H1 (cell line): ENCODE measurements at regions not wholly inside any gene's neighbourhood (a gene's known extent, or its start where the extent isn't known, plus 50 kb on each side); places are given as distances from the start of the nearest gene placed in this dataset.

ENCODE experiments used
- CTCF ChIA-PET: fragments of 300-600 bp; sonication (Branson Sonifier 250); formaldehyde crosslinking; loops from one replicate; lab custom pipeline; 2021; ENCODE audit not compliant: partially characterized antibody; lab: Charles Lee
- POLR2A ChIA-PET: fragments of 300-600 bp; sonication (Branson Sonifier 250); formaldehyde crosslinking; loops from one replicate; lab custom pipeline; 2021; ENCODE audit warnings: inconsistent platforms; ENCODE audit not compliant: partially characterized antibody; lab: Charles Lee
- DNase-seq, 2 experiments: peaks; one replicate each; pipeline versions ENCODE4 v3.0.0 to v3.0.0-alpha.2; 2010 to 2022; ENCODE audit warnings: low spot score in 2 of 2, low read depth in 1 of 2, mixed read lengths in 1 of 2
- FAIRE-seq: peaks from 2 replicates; lab custom pipeline; 2011; peaks lifted over from hg19 to GRCh38; lab: Jason Lieb, UNC
- H2AFZ ChIP-seq: 2 replicates; pipeline ENCODE4 v1.8.1; 2012; ENCODE audit warnings: low read length, inconsistent platforms
- H2AK5ac ChIP-seq: 2 replicates; pipeline ENCODE4 v1.6.1; 2013; ENCODE audit warnings: low read depth, low read length
- H2BK120ac ChIP-seq: replicated peaks from 2 replicates; pipeline ENCODE3; 2013; ENCODE audit warnings: low read depth, low read length, inconsistent platforms
- H2BK12ac ChIP-seq: 2 replicates; pipeline ENCODE4 v1.6.1; 2013; ENCODE audit warnings: low read depth, low read length
- H2BK15ac ChIP-seq: 2 replicates; pipeline ENCODE4 v1.6.1; 2013; ENCODE audit warnings: low read length
- H2BK20ac ChIP-seq: 2 replicates; pipeline ENCODE4 v1.6.1; 2013; ENCODE audit warnings: low read length
- H2BK5ac ChIP-seq: 2 replicates; pipeline ENCODE4 v1.6.1; 2013; ENCODE audit warnings: low read depth, low read length
- H3K14ac ChIP-seq: 2 replicates; pipeline ENCODE4 v1.6.1; 2013; ENCODE audit warnings: inconsistent platforms; ENCODE audit not compliant: insufficient read length
- H3K18ac ChIP-seq: 2 replicates; pipeline ENCODE4 v1.6.1; 2013; ENCODE audit warnings: low read length; ENCODE audit errors: extremely low read depth
- H3K23ac ChIP-seq: 2 replicates; pipeline ENCODE4 v1.6.1; 2013; ENCODE audit warnings: inconsistent platforms; ENCODE audit not compliant: insufficient read length
- H3K23me2 ChIP-seq: 2 replicates; pipeline ENCODE4 v1.6.1; 2013; ENCODE audit warnings: low read depth, low read length
- H3K27ac ChIP-seq: 2 replicates; pipeline ENCODE4 v1.6.1; 2011; ENCODE audit warnings: low read depth, low read length, inconsistent platforms
- H3K27me3 ChIP-seq, 4 experiments: replicated peaks in 1 of 4; 1 replicate in 1 of 4; 2 replicates in 3 of 4; pipeline versions ENCODE4 v1.6.1 to v1.8.1; 2011 to 2013; ENCODE audit warnings: low read length in 3 of 4, mild to moderate bottlenecking in 3 of 4, inconsistent platforms in 2 of 4, mixed read lengths in 2 of 4, moderate library complexity in 1 of 4; ENCODE audit not compliant: control insufficient read depth in 3 of 4, insufficient read depth in 3 of 4; ENCODE audit errors: extremely low read depth in 1 of 4
- H3K36me3 ChIP-seq, 4 experiments: 2 replicates each; pipeline versions ENCODE4 v1.6.1 to v1.8.1; 2011 to 2013; ENCODE audit warnings: mild to moderate bottlenecking in 4 of 4, low read length in 3 of 4, moderate library complexity in 2 of 4, control low read depth in 1 of 4, inconsistent platforms in 1 of 4; ENCODE audit not compliant: insufficient read depth in 4 of 4, control insufficient read depth in 2 of 4
- H3K4ac ChIP-seq: replicated peaks from 2 replicates; pipeline ENCODE3; 2013; ENCODE audit warnings: low read length, low read depth, mixed read lengths, inconsistent platforms; ENCODE audit not compliant: insufficient read length
- H3K4me1 ChIP-seq, 4 experiments: replicated peaks in 1 of 4; 1 replicate in 1 of 4; 2 replicates in 3 of 4; pipeline versions ENCODE4 v1.6.1 to v1.8.1; 2011 to 2013; ENCODE audit warnings: low read length in 3 of 4, inconsistent platforms in 2 of 4, mixed read lengths in 1 of 4; ENCODE audit not compliant: insufficient read depth in 4 of 4, control insufficient read depth in 3 of 4
- H3K4me2 ChIP-seq, 2 experiments: 2 replicates each; pipeline versions ENCODE4 v1.6.1 to v1.8.1; 2011 to 2013; ENCODE audit warnings: low read depth in 2 of 2, low read length in 2 of 2, control low read depth in 1 of 2, inconsistent platforms in 1 of 2, mild to moderate bottlenecking in 1 of 2; ENCODE audit not compliant: insufficient read depth in 1 of 2
- H3K4me3 ChIP-seq, 4 experiments: fragments of 200-600, 300-600 bp in 1 of 4; sonication (generic), shearing (Covaris generic), sonication (Bioruptor Twin) in 1 of 4; 2 replicates each; pipeline versions ENCODE4 v1.5.1 to v1.8.1; 2011 to 2016; ENCODE audit warnings: low read length in 4 of 4, low read depth in 3 of 4, control low read depth in 2 of 4, inconsistent platforms in 2 of 4, mild to moderate bottlenecking in 2 of 4, mixed read lengths in 1 of 4, moderate library complexity in 1 of 4; ENCODE audit not compliant: insufficient read depth in 2 of 4; ENCODE audit errors: extremely low read depth in 1 of 4
- H3K56ac ChIP-seq: replicated peaks from 2 replicates; pipeline ENCODE3; 2013; ENCODE audit warnings: low read depth, mild to moderate bottlenecking, mixed read lengths, low read length, inconsistent platforms; ENCODE audit not compliant: insufficient read length
- H3K79me1 ChIP-seq: 2 replicates; pipeline ENCODE4 v1.6.1; 2013; ENCODE audit warnings: low read depth, low read length, control low read depth
- H3K79me2 ChIP-seq, 2 experiments: 2 replicates each; pipeline versions ENCODE4 v1.6.1 to v1.8.1; 2012 to 2013; ENCODE audit warnings: low read length in 2 of 2, mild to moderate bottlenecking in 2 of 2, inconsistent platforms in 1 of 2; ENCODE audit not compliant: insufficient read depth in 2 of 2, control insufficient read depth in 1 of 2
- H3K9ac ChIP-seq, 4 experiments: replicated peaks in 1 of 4; 1 replicate in 1 of 4; 2 replicates in 3 of 4; pipeline versions ENCODE4 v1.6.1 to v1.8.1; 2011 to 2013; ENCODE audit warnings: low read depth in 3 of 4, low read length in 3 of 4, control low read depth in 2 of 4, mild to moderate bottlenecking in 2 of 4, moderate library complexity in 2 of 4, inconsistent platforms in 1 of 4; ENCODE audit errors: extremely low read depth in 1 of 4
- H3K9me3 ChIP-seq, 2 experiments: 2 replicates each; pipeline versions ENCODE4 v1.6.1 to v1.8.1; 2012 to 2013; ENCODE audit warnings: mild to moderate bottlenecking in 2 of 2, moderate library complexity in 2 of 2, control low read depth in 1 of 2, inconsistent platforms in 1 of 2, low read depth in 1 of 2, low read length in 1 of 2, mixed read lengths in 1 of 2; ENCODE audit not compliant: insufficient read depth in 2 of 2
- H4K20me1 ChIP-seq, 2 experiments: replicated peaks in 1 of 2; 2 replicates each; pipeline versions ENCODE3 to v1.8.1; 2011 to 2013; ENCODE audit warnings: inconsistent platforms in 2 of 2, low read length in 2 of 2, mild to moderate bottlenecking in 1 of 2; ENCODE audit not compliant: insufficient read depth in 2 of 2, control insufficient read depth in 1 of 2
- H4K5ac ChIP-seq: 2 replicates; pipeline ENCODE4 v1.6.1; 2013; ENCODE audit warnings: low read length, low read depth, mixed read lengths, inconsistent platforms; ENCODE audit not compliant: insufficient read length
- H4K8ac ChIP-seq: 2 replicates; pipeline ENCODE4 v1.8.0; 2013; ENCODE audit warnings: mild to moderate bottlenecking, moderate library complexity, low read length, inconsistent platforms; ENCODE audit not compliant: insufficient read depth; ENCODE audit errors: extremely low read depth
- H4K91ac ChIP-seq: replicated peaks from 2 replicates; pipeline ENCODE3; 2013; ENCODE audit warnings: low read length, mixed read lengths, inconsistent platforms; ENCODE audit not compliant: insufficient read length
- BRCA1 ChIP-seq: IDR thresholded peaks from 2 replicates; pipeline ENCODE4 v1.6.1; 2012; ENCODE audit warnings: low read depth, low read length, improper control_type of control experiment
- CBX5 ChIP-seq: fragments of 300-800, 300-1000 bp; sonication (generic); IDR thresholded peaks from 2 replicates; pipeline ENCODE4 v1.7.1; 2016; ENCODE audit warnings: antibody characterized with exemption, low read length, low read depth
- EGR1 ChIP-seq: IDR thresholded peaks from 2 replicates; pipeline ENCODE4 v1.6.1; 2011; ENCODE audit warnings: low read depth, low read length, borderline replicate concordance
- FOSL1 ChIP-seq: IDR thresholded peaks from 2 replicates; pipeline ENCODE4 v1.6.1; 2011; ENCODE audit warnings: mild to moderate bottlenecking, low read depth, low read length, moderate library complexity; ENCODE audit not compliant: insufficient read depth
- HDAC6 ChIP-seq: IDR thresholded peaks from one replicate; pipeline ENCODE4 v1.7.1; 2012; ENCODE audit warnings: low read depth, mild to moderate bottlenecking, inconsistent platforms, low read length, moderate library complexity
- MAFK ChIP-seq: IDR thresholded peaks from 2 replicates; pipeline ENCODE4 v1.6.1; 2012; ENCODE audit warnings: low read depth, mild to moderate bottlenecking, improper control_type of control experiment, low read length
- NANOG ChIP-seq: IDR thresholded peaks from 2 replicates; pipeline ENCODE4 v1.6.1; 2011; ENCODE audit warnings: low read length, low read depth, mild to moderate bottlenecking, inconsistent platforms; ENCODE audit not compliant: insufficient read depth, poor library complexity, severe bottlenecking
- POLR2A ChIP-seq, 2 experiments: IDR thresholded peaks; 1 replicate in 1 of 2; 2 replicates in 1 of 2; pipeline ENCODE4 v1.6.1; 2011; ENCODE audit warnings: low read depth in 2 of 2, low read length in 2 of 2, mild to moderate bottlenecking in 2 of 2; ENCODE audit errors: control extremely low read depth in 1 of 2
- POLR2AphosphoS5 ChIP-seq: IDR thresholded peaks from 2 replicates; pipeline ENCODE4 v1.6.1; 2011; ENCODE audit warnings: low read depth, low read length
- RAD21 ChIP-seq, 2 experiments: IDR thresholded peaks in 1 of 2; conservative IDR thresholded peaks in 1 of 2; 2 replicates each; pipeline ENCODE4 v1.6.1; 2011; ENCODE audit warnings: low read depth in 2 of 2, low read length in 2 of 2, improper control_type of control experiment in 1 of 2, inconsistent platforms in 1 of 2, mild to moderate bottlenecking in 1 of 2, moderate library complexity in 1 of 2
- RNF2 ChIP-seq: fragments of 200-900, 300-1000 bp; sonication (generic); IDR thresholded peaks from 2 replicates; pipeline ENCODE4 v1.7.1; 2016; ENCODE audit warnings: borderline replicate concordance, low read depth, mild to moderate bottlenecking, antibody characterized with exemption, low read length; ENCODE audit not compliant: poor library complexity, severe bottlenecking; ENCODE audit errors: missing control alignments
- RXRA ChIP-seq: IDR thresholded peaks from 2 replicates; pipeline ENCODE4 v1.6.1; 2011; ENCODE audit warnings: low read depth, mild to moderate bottlenecking, low read length, moderate library complexity; ENCODE audit not compliant: insufficient read depth
- SAP30 ChIP-seq: fragments of 300-600 bp; sonication (generic); IDR thresholded peaks from 2 replicates; pipeline ENCODE4 v1.7.1; 2012; ENCODE audit warnings: low read length, moderate library complexity, mild to moderate bottlenecking, inconsistent platforms; ENCODE audit not compliant: insufficient read depth, insufficient replicate concordance
- YY1 ChIP-seq: IDR thresholded peaks from 2 replicates; pipeline ENCODE4 v1.6.1; 2011; ENCODE audit warnings: low read depth, mild to moderate bottlenecking, low read length
- WGBS, 2 experiments: shearing (Covaris generic) in 1 of 2; methylation state at CpG; one replicate each; pipeline versions ENCODE4 v1.1.6 to v1.1.7; 2013 to 2015; ENCODE audit warnings: low lambda C conversion rate in 2 of 2, mixed read lengths in 2 of 2, inconsistent platforms in 1 of 2, low coverage in 1 of 2, missing lambda C conversion rate in 1 of 2; ENCODE audit not compliant: insufficient replicate concordance in 2 of 2, insufficient coverage in 1 of 2, insufficient read length in 1 of 2; ENCODE audit errors: extremely low coverage in 1 of 2, missing lambda C conversion rate in 1 of 2; 5-methylcytosine and 5-hydroxymethylcytosine counted together

- no peaks in the 10 kb centered on the region for H3K9me3 ChIP-seq
- no peak overlapping the region for H4K8ac ChIP-seq
- DNase-seq (no peak), FAIRE-seq (no peak)
- ChIA-PET POLR2A (no interaction called here), CTCF (no interaction called here)
- H2BK15ac ChIP-seq = no peak overlapping the region
- no peak overlapping the region for H2BK120ac ChIP-seq
- no peak overlapping the region for H4K5ac ChIP-seq
- H3K27me3 ChIP-seq = no peaks in the 10 kb centered on the region
- H2BK20ac ChIP-seq = no peak overlapping the region
- no peaks in the 10 kb centered on the region for H3K36me3 ChIP-seq
- H3K79me1 ChIP-seq = no peaks in the 10 kb centered on the region
- no peak overlapping the region for H3K23ac ChIP-seq
- peaks cover 2 to 6% (median 4%) of the 10 kb centered on the region in 4 experiments; a peak in 6 of 7 replicates for H3K4me1 ChIP-seq
- no peak overlapping the region for H3K27ac ChIP-seq
- 93% methylated on average over 2 of the region's 2 CpGs; no CpG with 5 or more reads in 1 of the 2 experiments for WGBS, 2 experiments
- H2AK5ac ChIP-seq = no peak overlapping the region
- no peak overlapping the region for H2AFZ ChIP-seq
- no peaks in the 10 kb centered on the region for H3K23me2 ChIP-seq
- no peaks in the 10 kb centered on the region for H3K79me2 ChIP-seq
- H3K4me2 ChIP-seq = no peak overlapping the region
- no peak overlapping the region for H3K18ac ChIP-seq
- H4K20me1 ChIP-seq = no peaks in the 10 kb centered on the region
- H3K4ac ChIP-seq = no peak overlapping the region
- H3K56ac ChIP-seq = no peak overlapping the region
- no peak overlapping the region for H2BK12ac ChIP-seq
- H3K14ac ChIP-seq = no peak overlapping the region
- no peak overlapping the region for H3K4me3 ChIP-seq
- H4K91ac ChIP-seq = no peak overlapping the region
- no peak for TF ChIP-seq HDAC6
- TF ChIP-seq MAFK = no peak
- TF ChIP-seq RXRA = no peak
- no peak for TF ChIP-seq POLR2A (IDR thresholded peaks at IDR 0.05; ENCODE audit: control extremely low read depth in 1 of 2, low read depth in 2 of 2, low read length in 2 of 2)
- no peak for TF ChIP-seq RNF2
- no peak for TF ChIP-seq RAD21 (IDR thresholded peaks at IDR 0.05 in 1 of 2, conservative IDR thresholded peaks at IDR 0.05 in 1 of 2; ENCODE audit: low read depth in 2 of 2, low read length in 2 of 2)
- no peak for TF ChIP-seq NANOG
- TF ChIP-seq YY1 = no peak
- TF ChIP-seq POLR2AphosphoS5 = no peak
- no peak for TF ChIP-seq CBX5
- TF ChIP-seq BRCA1 = no peak
- no peak for TF ChIP-seq FOSL1
- no peak for TF ChIP-seq SAP30
- TF ChIP-seq EGR1 = no peak
- H3K9ac ChIP-seq = no peak overlapping the region
- no peak overlapping the region for H2BK5ac ChIP-seq
Measured at GRCh38 chr4:152159773-152160172, 376.1 kb downstream of the FBXW7 start.
